HFF-Myc (cell line): ENCODE measurements at regions not wholly inside any gene's neighbourhood (a gene's known extent, or its start where the extent isn't known, plus 50 kb on each side); places are given as distances from the start of the nearest gene placed in this dataset.

ENCODE experiments used
- DNase-seq: peaks from one replicate; pipeline ENCODE4 v3.0.0-alpha.2; 2011; ENCODE audit warnings: low read depth; ENCODE audit errors: extremely low read depth
- H3K4me3 ChIP-seq: replicated peaks from 2 replicates; pipeline ENCODE4 v1.5.1; 2011; ENCODE audit warnings: low read depth, mild to moderate bottlenecking, control low read depth, low read length
- TF ChIP-seq, protein P1 (sequence below): IDR thresholded peaks from 2 replicates; pipeline ENCODE4 v1.5.1; 2012; ENCODE audit warnings: mild to moderate bottlenecking, low read depth, low read length, control low read depth; ENCODE audit errors: missing control alignments

DNA sequence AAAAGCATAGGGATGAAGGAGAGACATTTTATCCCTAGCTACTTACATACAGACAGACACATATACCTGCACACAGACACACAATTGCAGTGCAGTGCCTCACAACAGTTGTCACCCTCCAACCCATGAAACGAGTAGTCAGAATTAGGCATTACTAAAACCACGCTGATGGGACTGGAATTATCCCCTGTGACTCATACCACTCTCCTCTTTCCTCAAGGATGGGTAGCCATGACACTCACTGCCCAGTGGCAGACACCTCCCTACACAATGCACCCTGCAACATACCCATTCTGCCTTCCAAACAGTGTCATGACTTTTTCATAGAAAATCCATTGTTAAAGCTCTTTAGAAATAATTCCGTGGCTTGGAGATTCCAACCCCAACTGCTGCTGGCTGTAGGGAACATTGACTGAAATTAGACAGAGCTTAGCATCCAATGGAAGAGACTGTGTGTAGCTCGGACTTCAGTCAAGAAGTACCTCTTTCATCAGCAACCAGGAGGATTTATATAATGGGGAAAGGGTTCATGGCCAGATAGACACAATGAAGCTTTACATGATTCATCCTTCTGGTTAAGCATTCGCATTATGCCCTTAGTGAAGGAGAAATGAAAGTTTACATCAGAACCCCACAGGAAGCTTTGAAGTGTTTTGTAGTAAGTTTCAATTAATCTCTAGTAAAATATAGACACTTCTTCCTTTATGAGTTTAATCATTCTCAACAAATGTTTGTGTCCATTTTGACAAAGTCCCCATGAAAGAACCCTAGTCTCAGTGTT is 155.2 kb downstream of the FBXO15 start:
- no peak for DNase-seq
- H3K4me3 ChIP-seq, result no peak overlapping the region
- TF ChIP-seq, protein P1, sequence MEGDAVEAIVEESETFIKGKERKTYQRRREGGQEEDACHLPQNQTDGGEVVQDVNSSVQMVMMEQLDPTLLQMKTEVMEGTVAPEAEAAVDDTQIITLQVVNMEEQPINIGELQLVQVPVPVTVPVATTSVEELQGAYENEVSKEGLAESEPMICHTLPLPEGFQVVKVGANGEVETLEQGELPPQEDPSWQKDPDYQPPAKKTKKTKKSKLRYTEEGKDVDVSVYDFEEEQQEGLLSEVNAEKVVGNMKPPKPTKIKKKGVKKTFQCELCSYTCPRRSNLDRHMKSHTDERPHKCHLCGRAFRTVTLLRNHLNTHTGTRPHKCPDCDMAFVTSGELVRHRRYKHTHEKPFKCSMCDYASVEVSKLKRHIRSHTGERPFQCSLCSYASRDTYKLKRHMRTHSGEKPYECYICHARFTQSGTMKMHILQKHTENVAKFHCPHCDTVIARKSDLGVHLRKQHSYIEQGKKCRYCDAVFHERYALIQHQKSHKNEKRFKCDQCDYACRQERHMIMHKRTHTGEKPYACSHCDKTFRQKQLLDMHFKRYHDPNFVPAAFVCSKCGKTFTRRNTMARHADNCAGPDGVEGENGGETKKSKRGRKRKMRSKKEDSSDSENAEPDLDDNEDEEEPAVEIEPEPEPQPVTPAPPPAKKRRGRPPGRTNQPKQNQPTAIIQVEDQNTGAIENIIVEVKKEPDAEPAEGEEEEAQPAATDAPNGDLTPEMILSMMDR, result no peak

DNA sequence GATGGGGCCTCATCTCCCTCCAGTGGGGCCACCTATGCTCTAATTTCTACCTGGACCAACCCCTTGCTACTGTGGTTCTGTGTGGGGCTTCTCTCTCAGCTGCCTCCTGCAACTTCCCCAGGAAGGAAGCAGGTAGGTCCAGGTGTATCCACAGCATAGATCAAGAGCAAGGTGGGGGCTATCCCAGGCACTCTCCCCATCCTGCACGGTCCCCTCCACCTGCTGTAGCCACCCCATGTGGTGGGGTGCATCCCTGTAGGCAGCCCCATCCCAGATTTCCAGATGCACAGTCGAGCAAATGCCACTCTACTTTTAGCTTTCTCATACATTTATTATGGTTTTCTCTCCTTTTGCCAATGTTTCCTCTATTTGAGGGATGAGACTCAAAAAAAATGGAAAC is 156.1 kb downstream of the FBXO15 start:
- DNase-seq, result no peak
- no peak overlapping the region for H3K4me3 ChIP-seq
- TF ChIP-seq, protein P1, result no peak

DNA sequence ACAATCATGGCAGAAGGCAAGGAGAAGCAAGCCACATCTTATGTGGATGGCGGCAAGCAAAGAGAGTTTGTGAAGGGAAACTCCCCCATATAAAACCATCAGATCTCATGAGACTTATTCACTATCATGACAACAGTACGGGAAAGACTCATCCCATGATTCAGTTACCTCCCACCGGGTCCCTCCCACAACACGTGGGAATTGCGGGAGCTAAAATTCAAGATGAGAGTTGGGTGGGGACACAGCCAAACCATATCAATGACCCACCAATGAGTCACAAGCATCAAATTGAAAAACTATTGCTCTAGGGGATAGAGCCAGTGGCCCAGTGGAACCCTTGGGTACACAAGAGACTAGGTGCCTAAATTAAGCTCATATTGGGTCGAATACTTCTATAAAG is 157.4 kb downstream of the FBXO15 start:
- DNase-seq, result no peak
- TF ChIP-seq, protein P1, result no peak

GRCh38 chr18:73987247-73987980 is 160.2 kb downstream of the FBXO15 start:
- TF ChIP-seq, protein P1, result no peak
- DNase-seq, result no peak
- no peak overlapping the region for H3K4me3 ChIP-seq

More for the DNA sequence above, 157.4 kb downstream of the FBXO15 start:
- H3K4me3 ChIP-seq, result no peak overlapping the region

GRCh38 chr18:73986711-73987110 is 160.9 kb downstream of the FBXO15 start:
- no peak for DNase-seq
- no peak overlapping the region for H3K4me3 ChIP-seq
- TF ChIP-seq, protein P1, result no peak

DNA sequence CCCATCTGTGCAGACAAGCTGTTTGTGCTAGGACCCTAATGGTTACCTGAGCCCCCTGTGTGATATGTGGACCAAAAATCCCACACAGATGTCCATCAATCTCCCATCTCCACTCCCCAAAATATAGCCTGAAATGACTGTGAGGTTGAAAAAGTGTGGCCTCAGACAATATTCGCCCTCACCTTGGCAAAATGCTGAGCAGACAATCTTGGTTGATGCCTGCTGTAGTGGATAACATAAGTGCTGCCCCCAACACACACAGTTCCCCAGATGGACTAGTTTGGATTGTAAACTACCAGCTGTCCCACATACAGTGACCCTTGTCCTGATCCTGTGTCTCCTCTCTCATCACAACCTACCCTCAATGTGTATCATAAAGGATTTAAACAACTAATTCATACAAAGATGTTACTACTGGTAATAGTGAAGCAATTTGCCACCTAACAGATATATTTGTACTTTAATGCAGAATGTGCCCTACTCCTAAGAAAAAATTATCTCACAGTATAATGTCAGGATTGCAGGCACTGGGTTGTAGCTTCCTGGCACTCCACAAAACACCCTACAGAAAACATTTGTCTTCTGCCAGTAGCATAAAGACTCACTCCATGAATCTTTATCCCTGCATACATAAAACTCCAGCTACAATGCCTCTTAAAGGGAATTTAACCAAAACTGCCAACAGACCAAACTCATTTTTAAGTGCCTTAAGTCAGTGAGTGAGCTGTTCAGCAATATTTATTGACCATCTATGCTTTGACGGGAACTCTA is 161.6 kb downstream of the FBXO15 start:
- H3K4me3 ChIP-seq, result no peak overlapping the region
- DNase-seq, result no peak
- TF ChIP-seq, protein P1, result no peak
